HEK293T (cell line): ENCODE measurements at regions not wholly inside any gene's neighbourhood (a gene's known extent, or its start where the extent isn't known, plus 50 kb on each side); places are given as distances from the start of the nearest gene placed in this dataset.

ENCODE experiments used
- CTCF ChIA-PET: fragments of 350-600 bp; formaldehyde crosslinking; extraction: SDS; loops from one replicate; lab custom pipeline; 2021; ENCODE audit warnings: antibody characterized with exemption, inconsistent platforms; lab: Yijun Ruan, JAX
- POLR2A ChIA-PET: fragments of 350-600 bp; formaldehyde crosslinking; extraction: SDS; loops from one replicate; lab custom pipeline; 2020; ENCODE audit warnings: antibody characterized with exemption, inconsistent platforms; lab: Yijun Ruan, JAX
- DNase-seq: peaks from one replicate; pipeline ENCODE4 v3.0.0; 2012; ENCODE audit warnings: mixed read lengths; ENCODE audit errors: extremely low spot score
- ARNT ChIP-seq: fragments of 450-650 bp; IDR thresholded peaks from 2 replicates; pipeline ENCODE4 v1.6.1; 2017; ENCODE audit warnings: mild to moderate bottlenecking
- BHLHE40 ChIP-seq: fragments of 450-650 bp; IDR thresholded peaks from 2 replicates; pipeline ENCODE4 v1.6.1; 2016; ENCODE audit warnings: mild to moderate bottlenecking, moderate library complexity, borderline replicate concordance
- CTBP1 ChIP-seq: fragments of 450-650 bp; IDR thresholded peaks from 2 replicates; pipeline ENCODE4 v1.6.1; 2016; ENCODE audit warnings: borderline replicate concordance
- ELF4 ChIP-seq: fragments of 450-650 bp; IDR thresholded peaks from 2 replicates; pipeline ENCODE4 v1.6.1; 2017; ENCODE audit warnings: antibody characterized with exemption
- FOXA1 ChIP-seq: fragments of 450-650 bp; IDR thresholded peaks from 2 replicates; pipeline ENCODE4 v1.6.1; 2016; ENCODE audit warnings: mild to moderate bottlenecking
- FOXK2 ChIP-seq: fragments of 450-650 bp; IDR thresholded peaks from 2 replicates; pipeline ENCODE4 v1.6.1; 2016; ENCODE audit warnings: mild to moderate bottlenecking
- FOXM1 ChIP-seq: fragments of 450-650 bp; IDR thresholded peaks from 2 replicates; pipeline ENCODE4 v1.6.1; 2017; ENCODE audit warnings: mild to moderate bottlenecking, borderline replicate concordance
- HDGF ChIP-seq: fragments of 450-650 bp; IDR thresholded peaks from 2 replicates; pipeline ENCODE4 v1.6.1; 2017; ENCODE audit warnings: antibody characterized with exemption, borderline replicate concordance
- L3MBTL2 ChIP-seq: fragments of 450-650 bp; conservative IDR thresholded peaks from 2 replicates; pipeline ENCODE4 v1.6.1; 2016; ENCODE audit warnings: mild to moderate bottlenecking
- LEF1 ChIP-seq: fragments of 450-650 bp; IDR thresholded peaks from 2 replicates; pipeline ENCODE4 v1.6.1; 2017; ENCODE audit warnings: mild to moderate bottlenecking, borderline replicate concordance
- NFRKB ChIP-seq: fragments of 450-650 bp; IDR thresholded peaks from 2 replicates; pipeline ENCODE4 v1.6.1; 2016; ENCODE audit warnings: mild to moderate bottlenecking, moderate library complexity
- SP1 ChIP-seq: fragments of 450-650 bp; IDR thresholded peaks from 2 replicates; pipeline ENCODE4 v1.6.1; 2017
- SUZ12 ChIP-seq: fragments of 450-650 bp; IDR thresholded peaks from 2 replicates; pipeline ENCODE4 v1.6.1; 2016; ENCODE audit warnings: mild to moderate bottlenecking
- TARDBP ChIP-seq: fragments of 450-650 bp; IDR thresholded peaks from 2 replicates; pipeline ENCODE4 v1.6.1; 2016
- ZNF384 ChIP-seq: fragments of 450-650 bp; IDR thresholded peaks from 2 replicates; pipeline ENCODE4 v1.6.1; 2016
- TF ChIP-seq, protein P1 (sequence below): fragments of 450-650 bp; IDR thresholded peaks from 2 replicates; pipeline ENCODE4 v1.6.1; 2016

- POLR2A ChIA-PET: no interaction called here
- CTCF ChIA-PET: no interaction called here
- no peak for DNase-seq
- TF ChIP-seq FOXM1 (no peak), FOXK2 (no peak), LEF1 (no peak), SP1 (no peak), ELF4 (no peak), ZNF384 (no peak), BHLHE40 (no peak), HDGF (no peak), CTBP1 (no peak), SUZ12 (no peak), TARDBP (no peak), L3MBTL2 (no peak), FOXA1 (no peak), NFRKB (no peak), ARNT (no peak)
- TF ChIP-seq, protein P1, sequence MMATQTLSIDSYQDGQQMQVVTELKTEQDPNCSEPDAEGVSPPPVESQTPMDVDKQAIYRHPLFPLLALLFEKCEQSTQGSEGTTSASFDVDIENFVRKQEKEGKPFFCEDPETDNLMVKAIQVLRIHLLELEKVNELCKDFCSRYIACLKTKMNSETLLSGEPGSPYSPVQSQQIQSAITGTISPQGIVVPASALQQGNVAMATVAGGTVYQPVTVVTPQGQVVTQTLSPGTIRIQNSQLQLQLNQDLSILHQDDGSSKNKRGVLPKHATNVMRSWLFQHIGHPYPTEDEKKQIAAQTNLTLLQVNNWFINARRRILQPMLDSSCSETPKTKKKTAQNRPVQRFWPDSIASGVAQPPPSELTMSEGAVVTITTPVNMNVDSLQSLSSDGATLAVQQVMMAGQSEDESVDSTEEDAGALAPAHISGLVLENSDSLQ: no peak
Measured at GRCh38 chr13:109287553-109287952, 498.8 kb downstream of the IRS2 start.

- CTCF ChIA-PET: no interaction called here
Measured at GRCh38 chr13:109285586-109285985, 500.8 kb downstream of the IRS2 start.

GRCh38 chr13:109281903-109282635 lies 504.3 kb downstream of the IRS2 start:
- ChIA-PET POLR2A (no interaction called here), CTCF (interaction anchor here (0.6 kb wide), 1 partner anchor 10 kb away, joined by 3 read pairs; no protein-coding TSS in a partner anchor)
- no peak for DNase-seq
- no peak for TF ChIP-seq ZNF384
- no peak for TF ChIP-seq NFRKB
- TF ChIP-seq CTBP1: no peak
- TF ChIP-seq FOXA1: no peak
- TF ChIP-seq LEF1: no peak
- no peak for TF ChIP-seq ELF4
- TF ChIP-seq SP1: no peak
- no peak for TF ChIP-seq HDGF
- no peak for TF ChIP-seq L3MBTL2
- no peak for TF ChIP-seq FOXK2
- TF ChIP-seq, protein P1: no peak
- TF ChIP-seq BHLHE40: no peak
- TF ChIP-seq FOXM1: no peak
- no peak for TF ChIP-seq ARNT
- no peak for TF ChIP-seq SUZ12
- TF ChIP-seq TARDBP: no peak

More at GRCh38 chr13:109285586-109285985, 500.8 kb downstream of the IRS2 start:
- no peak for DNase-seq
- POLR2A ChIA-PET: no interaction called here
- no peak for TF ChIP-seq SP1
- TF ChIP-seq ELF4: no peak
- TF ChIP-seq, protein P1: no peak

DNA sequence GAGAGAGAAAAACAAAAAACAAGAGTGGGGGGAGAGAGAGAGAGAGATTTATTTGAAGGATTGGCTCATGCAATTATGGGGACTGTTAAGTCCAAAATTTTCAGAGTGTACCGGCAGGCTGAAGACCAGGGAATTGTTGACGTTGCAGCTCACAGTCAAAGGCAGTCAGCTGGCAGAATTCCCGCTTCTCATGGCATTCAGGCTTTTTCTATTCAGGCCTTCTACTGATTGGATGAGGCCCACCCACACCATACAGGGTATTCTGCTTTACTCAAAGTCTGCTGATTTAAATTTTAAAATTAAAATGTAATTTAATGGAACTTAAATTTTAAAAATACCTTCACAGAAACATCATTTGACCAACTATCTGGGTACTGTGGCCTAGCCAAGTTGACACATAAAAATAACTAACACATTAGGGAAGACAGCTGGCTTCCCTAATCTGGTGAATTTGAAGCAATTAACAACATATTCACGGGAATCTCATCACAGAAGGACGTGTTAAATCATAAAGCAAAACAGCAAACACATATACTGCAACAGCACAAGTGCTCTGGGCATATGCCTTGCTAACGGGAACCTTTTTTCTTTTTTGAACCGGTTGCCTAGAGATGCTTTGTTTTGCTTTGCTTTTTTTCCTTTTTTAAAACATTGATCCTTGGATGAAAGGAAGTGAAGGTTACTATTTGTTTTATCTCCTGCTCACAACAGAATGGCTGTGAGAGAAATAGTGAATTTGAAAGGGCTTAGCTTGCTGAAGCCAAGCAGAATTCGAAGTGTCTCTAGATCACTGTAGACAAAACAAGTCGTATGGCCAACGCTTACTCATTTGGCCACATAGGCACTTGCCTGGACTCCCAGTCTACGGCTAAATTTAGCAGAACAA lies 505.1 kb downstream of the IRS2 start:
- TF ChIP-seq ZNF384 (no peak), TARDBP (no peak), BHLHE40 (no peak), FOXM1 (no peak), LEF1 (no peak), ARNT (no peak)
- DNase-seq: no peak
- ChIA-PET POLR2A (no interaction called here), CTCF (no interaction called here)

GRCh38 chr13:109276261-109276660 lies 510.1 kb downstream of the IRS2 start:
- no peak for DNase-seq
- ChIA-PET CTCF (no interaction called here), POLR2A (no interaction called here)
- no peak for TF ChIP-seq LEF1
- no peak for TF ChIP-seq SUZ12
- no peak for TF ChIP-seq L3MBTL2
- no peak for TF ChIP-seq SP1
- TF ChIP-seq ELF4: no peak
- TF ChIP-seq TARDBP: no peak
- TF ChIP-seq HDGF: no peak
- TF ChIP-seq FOXM1: no peak
- TF ChIP-seq NFRKB: no peak
- TF ChIP-seq, protein P1: no peak
- TF ChIP-seq BHLHE40: no peak
- no peak for TF ChIP-seq FOXK2
- no peak for TF ChIP-seq ZNF384
- TF ChIP-seq FOXA1: no peak
- no peak for TF ChIP-seq ARNT
- no peak for TF ChIP-seq CTBP1
